OCI-LY1 (cell line): ENCODE measurements at regions not wholly inside any gene's neighbourhood (a gene's known extent, or its start where the extent isn't known, plus 50 kb on each side); places are given as distances from the start of the nearest gene placed in this dataset.
"Not testable (repeated sequence)": the region's sequence is repeated elsewhere in the genome, so short reads cannot be mapped to it uniquely, and the experiment has no call there.

Experiments used
- EZH2 ChIP-seq: fragments of 200-600 bp; sonication (generic), shearing (Covaris generic); IDR thresholded peaks from 2 replicates; pipeline ENCODE4 v1.8.0; 2017; ENCODE audit warnings: borderline replicate concordance, mixed run types, mild to moderate bottlenecking, antibody characterized with exemption, low read length, moderate library complexity, mixed read lengths
- TF ChIP-seq, protein P1 (sequence below): fragments of 200-600 bp; sonication (generic), shearing (Covaris generic); IDR thresholded peaks from 2 replicates; pipeline ENCODE4 v1.5.1; 2017; ENCODE audit warnings: mild to moderate bottlenecking, antibody characterized with exemption, low read length, moderate library complexity, mixed read lengths

DNA sequence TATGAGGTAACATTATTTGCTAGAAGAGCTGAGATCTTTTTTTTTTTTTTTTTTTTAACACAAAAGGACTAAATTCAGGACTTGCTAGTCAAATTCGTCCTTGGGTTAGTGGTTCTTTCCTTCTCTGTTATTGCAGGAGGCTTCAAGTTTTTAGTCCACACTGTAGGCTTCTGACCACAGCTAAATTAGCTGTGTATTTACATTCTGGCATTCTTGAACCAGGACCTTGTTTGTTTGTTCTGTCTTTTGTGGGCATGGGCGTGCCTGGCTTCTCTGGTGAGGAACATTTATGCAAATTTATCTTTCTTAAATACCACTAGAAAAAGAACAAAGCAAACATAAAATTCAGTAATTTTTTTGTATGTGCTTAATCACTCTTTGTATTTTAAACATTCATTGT, 57.3 kb upstream of the GARIN1A start:
- not testable (repeated sequence) for TF ChIP-seq EZH2
- TF ChIP-seq, protein P1, sequence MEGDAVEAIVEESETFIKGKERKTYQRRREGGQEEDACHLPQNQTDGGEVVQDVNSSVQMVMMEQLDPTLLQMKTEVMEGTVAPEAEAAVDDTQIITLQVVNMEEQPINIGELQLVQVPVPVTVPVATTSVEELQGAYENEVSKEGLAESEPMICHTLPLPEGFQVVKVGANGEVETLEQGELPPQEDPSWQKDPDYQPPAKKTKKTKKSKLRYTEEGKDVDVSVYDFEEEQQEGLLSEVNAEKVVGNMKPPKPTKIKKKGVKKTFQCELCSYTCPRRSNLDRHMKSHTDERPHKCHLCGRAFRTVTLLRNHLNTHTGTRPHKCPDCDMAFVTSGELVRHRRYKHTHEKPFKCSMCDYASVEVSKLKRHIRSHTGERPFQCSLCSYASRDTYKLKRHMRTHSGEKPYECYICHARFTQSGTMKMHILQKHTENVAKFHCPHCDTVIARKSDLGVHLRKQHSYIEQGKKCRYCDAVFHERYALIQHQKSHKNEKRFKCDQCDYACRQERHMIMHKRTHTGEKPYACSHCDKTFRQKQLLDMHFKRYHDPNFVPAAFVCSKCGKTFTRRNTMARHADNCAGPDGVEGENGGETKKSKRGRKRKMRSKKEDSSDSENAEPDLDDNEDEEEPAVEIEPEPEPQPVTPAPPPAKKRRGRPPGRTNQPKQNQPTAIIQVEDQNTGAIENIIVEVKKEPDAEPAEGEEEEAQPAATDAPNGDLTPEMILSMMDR: not testable (repeated sequence)
